ENCODE measurements at regions not wholly inside any gene's neighbourhood (a gene's known extent, or its start where the extent isn't known, plus 50 kb on each side); places are given as distances from the start of the nearest gene placed in this dataset.

DNA sequence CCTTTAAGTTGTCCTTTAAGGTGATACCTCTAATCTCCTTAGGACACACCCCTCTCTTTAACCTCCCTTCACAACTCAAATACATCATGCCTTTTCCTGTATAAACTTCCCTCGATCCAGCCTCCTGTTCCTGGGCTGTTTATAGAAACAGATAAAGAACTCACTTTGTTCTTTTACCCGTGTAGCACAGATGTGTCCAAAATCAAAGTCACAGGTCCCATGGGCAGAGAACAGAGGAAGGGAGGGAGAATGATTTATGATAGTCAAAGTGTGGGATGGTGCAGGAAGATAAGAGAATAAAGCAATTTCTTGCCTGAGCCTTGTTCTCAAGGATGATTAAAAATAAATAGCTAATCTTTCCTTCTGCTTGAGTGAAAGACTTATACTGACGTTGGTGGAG is 50.3 kb upstream of the CABCOCO1 start:
- TF ChIP-seq POLR2A (IDR thresholded peaks at IDR 0.05) (no peak), POLR2AphosphoS5 (IDR thresholded peaks at IDR 0.05) (no peak), CTCF (IDR thresholded peaks at IDR 0.05 in 8 of 11, conservative IDR thresholded peaks at IDR 0.05 in 3 of 11) (no peak)
- no peaks in the 10 kb centered on the region for H3K9me3 ChIP-seq
- no peak for DNase-seq
- intact Hi-C loops (cut with DNase I; ENCODE audit: low total_unique reads) = no loop called here
- WGBS, 5 donors = 17 to 27% (median 21%) methylated on average over 3 of the region's 3 CpGs
- peaks cover 0 to 9% (median 0%) of the 10 kb centered on the region in 6 donors for H3K4me1 ChIP-seq
- H3K27me3 ChIP-seq (replicated peaks in 1 of 7) = no peaks in the 10 kb centered on the region
- H3K27ac ChIP-seq = no peak overlapping the region
- no peaks in the 10 kb centered on the region for H3K36me3 ChIP-seq
- H3K4me3 ChIP-seq = no peak overlapping the region

- no peaks in the 10 kb centered on the region for H3K27me3 ChIP-seq (replicated peaks in 1 of 7)
- 35 to 52% (median 40%) methylated on average over 2 of the region's 2 CpGs for WGBS, 5 donors
- TF ChIP-seq POLR2AphosphoS5 (IDR thresholded peaks at IDR 0.05) (no peak), CTCF (IDR thresholded peaks at IDR 0.05 in 8 of 11, conservative IDR thresholded peaks at IDR 0.05 in 3 of 11) (no peak), POLR2A (IDR thresholded peaks at IDR 0.05) (no peak)
- H3K27ac ChIP-seq = no peak overlapping the region
- H3K9me3 ChIP-seq = no peaks in the 10 kb centered on the region
- H3K4me3 ChIP-seq = no peak overlapping the region
- no peak for DNase-seq
- H3K36me3 ChIP-seq = no peaks in the 10 kb centered on the region
- intact Hi-C loops (cut with DNase I; ENCODE audit: low total_unique reads) = no loop called here
- H3K4me1 ChIP-seq = peaks cover 0 to 9% (median 0%) of the 10 kb centered on the region in 6 donors
Measured at GRCh38 chr10:61612009-61612408, 50.7 kb upstream of the CABCOCO1 start.

DNA sequence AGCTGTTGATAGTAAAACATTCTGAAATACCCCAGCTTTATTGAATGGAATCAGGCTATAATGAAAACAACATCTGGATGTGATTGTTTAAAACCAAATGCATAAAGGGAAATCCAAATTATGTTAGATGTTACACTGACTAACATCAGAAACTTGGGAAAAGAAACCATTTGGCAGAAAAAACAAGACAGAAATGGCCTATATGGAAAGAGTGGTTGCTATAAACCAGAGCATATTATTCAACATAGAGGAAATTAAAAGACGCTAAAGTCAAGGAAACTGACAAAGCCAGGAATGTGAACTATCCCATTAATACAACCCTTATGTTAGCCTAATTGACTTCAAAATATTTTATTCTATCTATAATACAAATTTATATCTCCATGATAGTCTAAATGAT is 53.0 kb upstream of the CABCOCO1 start:
- Histone ChIP-seq H3K4me3 (no peak overlapping the region), H3K27ac (no peak overlapping the region), H3K27me3 (replicated peaks in 1 of 7) (no peaks in the 10 kb centered on the region), H3K4me1 (peaks cover 0 to 9% (median 0%) of the 10 kb centered on the region in 6 donors), H3K9me3 (no peaks in the 10 kb centered on the region), H3K36me3 (no peaks in the 10 kb centered on the region)
- intact Hi-C loops (cut with DNase I; ENCODE audit: low total_unique reads) = no loop called here
- DNase-seq = no peak
- TF ChIP-seq CTCF (IDR thresholded peaks at IDR 0.05 in 8 of 11, conservative IDR thresholded peaks at IDR 0.05 in 3 of 11) (no peak), POLR2AphosphoS5 (IDR thresholded peaks at IDR 0.05) (no peak), POLR2A (IDR thresholded peaks at IDR 0.05) (no peak)
- 86 to 98% (median 92%) methylated on average over 1 of the region's 1 CpG for WGBS, 5 donors

DNA sequence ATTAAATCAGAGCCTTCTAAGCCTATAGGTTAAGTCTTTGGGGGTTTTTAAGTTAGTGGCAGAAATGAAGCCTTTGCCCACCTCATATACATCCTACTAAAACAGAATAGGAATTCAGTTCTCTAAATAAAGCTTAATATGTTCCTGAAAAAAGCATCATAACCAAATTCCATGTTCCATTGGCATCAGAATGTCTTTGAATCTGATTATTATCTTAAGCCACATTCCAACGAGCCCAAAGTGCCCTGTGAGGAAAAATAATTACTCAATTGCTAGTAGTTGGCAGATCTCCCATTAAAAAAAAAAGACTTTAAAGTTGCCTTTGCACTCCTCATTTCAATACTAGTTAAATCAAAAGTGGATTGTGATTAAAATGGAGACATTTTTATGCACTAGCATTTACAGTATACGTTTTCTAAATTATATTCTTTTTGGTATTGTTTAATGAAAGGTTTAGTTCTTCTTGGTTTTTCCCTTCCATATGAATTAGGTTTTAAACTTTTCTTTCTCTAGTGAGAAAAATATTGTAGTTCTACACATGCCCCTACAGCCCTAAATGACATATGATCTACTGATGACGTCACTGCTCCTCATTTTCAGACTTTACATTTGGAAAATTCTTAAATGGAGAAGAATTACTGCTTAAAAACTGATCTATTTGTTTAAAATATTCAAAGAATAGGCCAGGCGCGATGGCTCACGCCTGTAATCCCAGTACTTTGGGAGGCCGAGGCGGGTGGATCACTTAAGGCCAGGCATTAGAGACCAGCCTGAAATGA is 54.3 kb upstream of the CABCOCO1 start:
- no peaks in the 10 kb centered on the region for H3K9me3 ChIP-seq
- WGBS, 5 donors = 76 to 86% (median 82%) methylated on average over 8 of the region's 8 CpGs
- no peak for TF ChIP-seq POLR2AphosphoS5 (IDR thresholded peaks at IDR 0.05)
- no peak for TF ChIP-seq POLR2A (IDR thresholded peaks at IDR 0.05)
- no peak for TF ChIP-seq CTCF (IDR thresholded peaks at IDR 0.05 in 8 of 11, conservative IDR thresholded peaks at IDR 0.05 in 3 of 11)
- no peaks in the 10 kb centered on the region for H3K36me3 ChIP-seq
- no peak for DNase-seq
- intact Hi-C loops (cut with DNase I; ENCODE audit: low total_unique reads) = no loop called here
- H3K27ac ChIP-seq = no peak overlapping the region
- no peak overlapping the region for H3K4me3 ChIP-seq
- peaks cover 0 to 9% (median 0%) of the 10 kb centered on the region in 6 donors for H3K4me1 ChIP-seq
- no peaks in the 10 kb centered on the region for H3K27me3 ChIP-seq (replicated peaks in 1 of 7)

Measured in spleen (tissue), 11 donors.